Tibial nerve (tissue), 4 donors: ENCODE measurements at regions not wholly inside any gene's neighbourhood (a gene's known extent, or its start where the extent isn't known, plus 50 kb on each side); places are given as distances from the start of the nearest gene placed in this dataset.

Experiments used
- DNase-seq, 2 donors: peaks; one replicate each; pipeline ENCODE4 v3.0.0-alpha.2; 2019; ENCODE audit warnings: low spot score in 2 of 2
- H3K27ac ChIP-seq, 4 donors: fragments of 200-600 bp; sonication (generic) in 3 of 4; one replicate each; pipeline ENCODE4 v1.5.1; 2017 to 2019; ENCODE audit warnings: mild to moderate bottlenecking in 1 of 4
- H3K27me3 ChIP-seq, 2 donors: fragments of 200-600 bp; sonication (generic) in 1 of 2; one replicate each; pipeline versions ENCODE4 v1.5.1 to v1.6.0; 2017 to 2019
- H3K36me3 ChIP-seq, 3 donors: fragments of 200-600 bp; sonication (generic); one replicate each; pipeline ENCODE4 v1.5.1; 2018 to 2019
- H3K4me1 ChIP-seq, 4 donors: fragments of 200-600 bp; sonication (generic) in 3 of 4; one replicate each; pipeline ENCODE4 v1.5.1; 2017 to 2019
- H3K4me3 ChIP-seq, 4 donors: fragments of 200-600 bp; sonication (generic) in 3 of 4; one replicate each; pipeline ENCODE4 v1.5.1; 2017 to 2019; ENCODE audit warnings: mild to moderate bottlenecking in 1 of 4, moderate library complexity in 1 of 4
- H3K9me3 ChIP-seq, 4 donors: fragments of 200-600 bp; sonication (generic) in 3 of 4; one replicate each; pipeline ENCODE4 v1.5.1; 2017 to 2019
- EP300 ChIP-seq, 2 donors: sonication (generic); formaldehyde crosslinking; IDR thresholded peaks; one replicate each; pipeline ENCODE4 v1.6.1; 2017; ENCODE audit warnings: antibody characterized with exemption in 2 of 2, mild to moderate bottlenecking in 1 of 2
- POLR2A ChIP-seq, 2 donors: fragments of 450-650 bp; IDR thresholded peaks; one replicate each; pipeline ENCODE4 v1.6.1; 2017; ENCODE audit warnings: antibody characterized with exemption in 2 of 2, mild to moderate bottlenecking in 2 of 2, moderate library complexity in 2 of 2
- WGBS, 2 donors: methylation state at CpG; one replicate each; pipeline ENCODE4 v1.1.5; 2018; 5-methylcytosine and 5-hydroxymethylcytosine counted together
- TF ChIP-seq, protein P1 (sequence below), 5 experiments: fragments of 200-600 bp in 3 of 5; fragments of 450-650 bp in 2 of 5; sonication (generic) in 3 of 5; IDR thresholded peaks; one replicate each; pipeline ENCODE4 v1.5.1; 2016 to 2019; ENCODE audit warnings: antibody characterized with exemption in 5 of 5, mild to moderate bottlenecking in 3 of 5, moderate library complexity in 2 of 5

GRCh38 chr1:80036690-80037432 lies 1030.3 kb upstream of the ADGRL4 start:
- no peaks in the 10 kb centered on the region for H3K36me3 ChIP-seq
- 64 to 75% methylated on average over 3 of the region's 3 CpGs for WGBS, 2 donors
- H3K4me1 ChIP-seq: no peaks in the 10 kb centered on the region
- no peak for TF ChIP-seq POLR2A (IDR thresholded peaks at IDR 0.05)
- TF ChIP-seq EP300 (IDR thresholded peaks at IDR 0.05): no peak
- TF ChIP-seq, protein P1, sequence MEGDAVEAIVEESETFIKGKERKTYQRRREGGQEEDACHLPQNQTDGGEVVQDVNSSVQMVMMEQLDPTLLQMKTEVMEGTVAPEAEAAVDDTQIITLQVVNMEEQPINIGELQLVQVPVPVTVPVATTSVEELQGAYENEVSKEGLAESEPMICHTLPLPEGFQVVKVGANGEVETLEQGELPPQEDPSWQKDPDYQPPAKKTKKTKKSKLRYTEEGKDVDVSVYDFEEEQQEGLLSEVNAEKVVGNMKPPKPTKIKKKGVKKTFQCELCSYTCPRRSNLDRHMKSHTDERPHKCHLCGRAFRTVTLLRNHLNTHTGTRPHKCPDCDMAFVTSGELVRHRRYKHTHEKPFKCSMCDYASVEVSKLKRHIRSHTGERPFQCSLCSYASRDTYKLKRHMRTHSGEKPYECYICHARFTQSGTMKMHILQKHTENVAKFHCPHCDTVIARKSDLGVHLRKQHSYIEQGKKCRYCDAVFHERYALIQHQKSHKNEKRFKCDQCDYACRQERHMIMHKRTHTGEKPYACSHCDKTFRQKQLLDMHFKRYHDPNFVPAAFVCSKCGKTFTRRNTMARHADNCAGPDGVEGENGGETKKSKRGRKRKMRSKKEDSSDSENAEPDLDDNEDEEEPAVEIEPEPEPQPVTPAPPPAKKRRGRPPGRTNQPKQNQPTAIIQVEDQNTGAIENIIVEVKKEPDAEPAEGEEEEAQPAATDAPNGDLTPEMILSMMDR (IDR thresholded peaks at IDR 0.05): no peak
- H3K4me3 ChIP-seq: no peak overlapping the region
- DNase-seq: no peak
- H3K9me3 ChIP-seq: no peaks in the 10 kb centered on the region
- no peak overlapping the region for H3K27ac ChIP-seq
- no peaks in the 10 kb centered on the region for H3K27me3 ChIP-seq

GRCh38 chr1:80023358-80023757 lies 1016.8 kb upstream of the ADGRL4 start:
- TF ChIP-seq, protein P1 (IDR thresholded peaks at IDR 0.05): no peak
- TF ChIP-seq POLR2A (IDR thresholded peaks at IDR 0.05): no peak
- no peak for TF ChIP-seq EP300 (IDR thresholded peaks at IDR 0.05)
- no peaks in the 10 kb centered on the region for H3K9me3 ChIP-seq
- DNase-seq: no peak
- no peaks in the 10 kb centered on the region for H3K36me3 ChIP-seq
- no peaks in the 10 kb centered on the region for H3K27me3 ChIP-seq
- no peaks in the 10 kb centered on the region for H3K4me1 ChIP-seq
- H3K4me3 ChIP-seq: no peak overlapping the region
- WGBS, 2 donors: 89 to 95% methylated on average over 1 of the region's 1 CpG
- no peak overlapping the region for H3K27ac ChIP-seq

DNA sequence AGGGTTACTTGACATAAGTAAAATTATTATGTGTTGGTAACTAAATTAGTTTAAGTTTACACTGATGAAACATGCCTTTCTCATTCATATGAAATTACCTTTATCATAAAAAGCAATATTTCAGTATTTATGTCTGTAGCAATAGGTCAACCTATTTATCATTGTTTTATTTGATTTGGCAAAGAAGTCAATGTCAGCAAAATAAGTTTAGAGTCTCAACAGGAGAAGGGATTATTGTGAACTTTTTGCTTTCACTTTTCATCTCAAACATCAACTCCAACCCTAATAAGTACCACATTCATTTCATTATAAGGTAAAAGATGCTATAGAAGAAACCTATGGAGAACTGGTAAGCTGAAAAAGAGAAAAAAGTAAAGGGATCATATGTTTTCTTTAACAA lies 1015.4 kb upstream of the ADGRL4 start:
- Histone ChIP-seq H3K9me3 (no peaks in the 10 kb centered on the region), H3K27me3 (no peaks in the 10 kb centered on the region), H3K36me3 (no peaks in the 10 kb centered on the region), H3K27ac (no peak overlapping the region), H3K4me1 (no peaks in the 10 kb centered on the region), H3K4me3 (no peak overlapping the region)
- no peak for DNase-seq
- TF ChIP-seq POLR2A (IDR thresholded peaks at IDR 0.05) (no peak), EP300 (IDR thresholded peaks at IDR 0.05) (no peak)
- TF ChIP-seq, protein P1 (IDR thresholded peaks at IDR 0.05): no peak

DNA sequence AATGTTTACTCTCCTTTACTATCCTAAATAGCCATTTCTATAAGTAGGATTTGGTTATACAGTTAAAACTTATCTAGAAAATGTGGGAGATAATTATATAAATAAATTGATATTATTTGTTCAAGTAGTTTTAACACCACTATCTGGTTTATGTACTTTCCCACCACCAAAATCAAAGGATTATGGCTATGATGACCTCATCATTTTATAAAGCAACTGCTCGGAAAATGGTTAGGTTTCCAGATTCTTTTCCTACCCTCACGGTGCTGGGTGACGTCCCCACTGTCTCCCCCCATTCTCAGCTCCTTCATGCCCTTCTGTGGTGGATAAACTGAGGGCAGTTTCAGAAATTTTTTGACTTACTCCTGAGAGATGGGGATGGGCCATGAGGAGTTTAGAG lies 1011.8 kb upstream of the ADGRL4 start:
- TF ChIP-seq POLR2A (IDR thresholded peaks at IDR 0.05) (no peak), EP300 (IDR thresholded peaks at IDR 0.05) (no peak)
- TF ChIP-seq, protein P1 (IDR thresholded peaks at IDR 0.05): no peak
- 89 to 93% methylated on average over 3 of the region's 3 CpGs for WGBS, 2 donors

GRCh38 chr1:80008934-80009333 lies 1002.4 kb upstream of the ADGRL4 start:
- no peaks in the 10 kb centered on the region for H3K27me3 ChIP-seq
- no peaks in the 10 kb centered on the region for H3K36me3 ChIP-seq
- DNase-seq: no peak
- no peak overlapping the region for H3K4me3 ChIP-seq
- no peak overlapping the region for H3K27ac ChIP-seq
- WGBS, 2 donors: 95 to 96% methylated on average over 1 of the region's 1 CpG
- no peaks in the 10 kb centered on the region for H3K9me3 ChIP-seq
- H3K4me1 ChIP-seq: no peaks in the 10 kb centered on the region
- TF ChIP-seq EP300 (IDR thresholded peaks at IDR 0.05) (no peak), POLR2A (IDR thresholded peaks at IDR 0.05) (no peak)
- TF ChIP-seq, protein P1 (IDR thresholded peaks at IDR 0.05): no peak

More for the DNA sequence above, 1011.8 kb upstream of the ADGRL4 start:
- Histone ChIP-seq H3K27me3 (no peaks in the 10 kb centered on the region), H3K4me1 (no peaks in the 10 kb centered on the region), H3K9me3 (no peaks in the 10 kb centered on the region), H3K36me3 (no peaks in the 10 kb centered on the region), H3K4me3 (no peak overlapping the region), H3K27ac (no peak overlapping the region)
- no peak for DNase-seq
